Upper lobe of left lung (tissue), 6 donors: ENCODE measurements at regions not wholly inside any gene's neighbourhood (a gene's known extent, or its start where the extent isn't known, plus 50 kb on each side); places are given as distances from the start of the nearest gene placed in this dataset.

Experiments
- ATAC-seq, 2 donors: fragments of 200-7000 bp; cut with Tn5 transposase; one replicate each; pipeline ENCODE4 v1.9.1; 2022; ENCODE audit warnings: mild to moderate bottlenecking in 2 of 2, moderate library complexity in 2 of 2; ENCODE audit not compliant: low FRiP score in 2 of 2
- DNase-seq, 2 donors: peaks; one replicate each; pipeline ENCODE4 v3.0.0-alpha.2; 2019 to 2020
- H3K27ac ChIP-seq, 4 donors: fragments of 200-600 bp; sonication (generic); one replicate each; pipeline ENCODE4 v1.5.1; 2016 to 2019
- H3K27me3 ChIP-seq, 4 donors: fragments of 200-600 bp; sonication (generic); one replicate each; pipeline ENCODE4 v1.5.1; 2017 to 2019
- H3K36me3 ChIP-seq, 4 donors: fragments of 200-600 bp; sonication (generic); one replicate each; pipeline ENCODE4 v1.5.1; 2016 to 2019
- H3K4me1 ChIP-seq, 4 donors: fragments of 200-600 bp; sonication (generic); one replicate each; pipeline ENCODE4 v1.5.1; 2018 to 2019
- H3K4me3 ChIP-seq, 4 donors: fragments of 200-600 bp; sonication (generic); one replicate each; pipeline ENCODE4 v1.5.1; 2017 to 2019; ENCODE audit warnings: mild to moderate bottlenecking in 2 of 4, moderate library complexity in 1 of 4
- H3K9me3 ChIP-seq, 4 donors: fragments of 200-600 bp; sonication (generic); one replicate each; pipeline ENCODE4 v1.5.1; 2018 to 2019
- CTCF ChIP-seq, 6 experiments: fragments of 450-650 bp in 4 of 6; fragments of 200-600 bp in 2 of 6; sonication (generic) in 2 of 6; IDR thresholded peaks; one replicate each; pipeline ENCODE4 v1.5.1; 2016 to 2019; ENCODE audit warnings: antibody characterized with exemption in 6 of 6
- EP300 ChIP-seq, 4 donors: sonication (generic); formaldehyde crosslinking; IDR thresholded peaks; one replicate each; pipeline ENCODE4 v1.5.1; 2017; ENCODE audit warnings: antibody characterized with exemption in 4 of 4, control low read depth in 2 of 4
- POLR2A ChIP-seq, 4 donors: fragments of 450-650 bp; IDR thresholded peaks; one replicate each; pipeline ENCODE4 v1.5.1; 2016 to 2017; ENCODE audit warnings: antibody characterized with exemption in 4 of 4, mild to moderate bottlenecking in 2 of 4
- POLR2AphosphoS5 ChIP-seq, 2 donors: sonication (generic); formaldehyde crosslinking; IDR thresholded peaks; one replicate each; pipeline ENCODE4 v1.5.1; 2017; ENCODE audit warnings: antibody characterized with exemption in 2 of 2
- WGBS, 2 donors: methylation state at CpG; one replicate each; pipeline ENCODE4 v1.1.5; 2017 to 2018; 5-methylcytosine and 5-hydroxymethylcytosine counted together
- donor health status: DM: no; HTN: no; CAD: no; lungs with moderate emphysema.
- donor health status: DM: no; HTN: yes; CAD: no; lungs with severe emphysema.

DNA sequence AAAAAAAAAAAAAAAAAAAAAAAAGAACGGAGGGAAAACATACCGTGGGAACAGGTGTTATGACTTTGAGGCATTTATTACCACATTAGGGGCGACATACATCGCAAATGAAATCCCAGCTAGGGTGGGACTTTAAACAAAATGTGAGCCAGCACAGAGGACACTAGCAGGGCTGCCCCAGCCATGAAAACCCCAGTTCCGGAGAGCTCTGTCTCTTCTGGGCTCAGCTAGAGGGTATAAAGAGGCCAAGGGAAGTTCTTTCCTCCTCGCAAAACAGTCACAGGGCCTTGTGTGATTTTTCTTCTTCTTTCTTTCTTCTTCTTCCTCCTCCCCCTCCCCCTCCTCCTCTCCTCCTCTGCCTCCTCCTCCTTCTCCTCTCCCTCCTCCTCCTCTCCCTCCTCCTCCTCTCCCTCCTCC is 59.9 kb upstream of the ECHDC3 start:
- Histone ChIP-seq H3K36me3 (no peaks in the 10 kb centered on the region), H3K4me3 (no peak overlapping the region), H3K9me3 (no peaks in the 10 kb centered on the region), H3K27me3 (no peaks in the 10 kb centered on the region), H3K4me1 (peaks cover 18 to 28% (median 23%) of the 10 kb centered on the region in 4 donors), H3K27ac (no peak overlapping the region)
- DNase-seq (no peak), ATAC-seq (no peak)
- WGBS, 2 donors = 78 to 85% methylated on average over 6 of the region's 6 CpGs
- TF ChIP-seq CTCF (IDR thresholded peaks at IDR 0.05) (no peak), POLR2A (IDR thresholded peaks at IDR 0.05) (no peak), POLR2AphosphoS5 (IDR thresholded peaks at IDR 0.05) (no peak), EP300 (IDR thresholded peaks at IDR 0.05) (no peak)

- TF ChIP-seq CTCF (IDR thresholded peaks at IDR 0.05) (no peak), POLR2A (IDR thresholded peaks at IDR 0.05) (no peak), EP300 (IDR thresholded peaks at IDR 0.05) (no peak), POLR2AphosphoS5 (IDR thresholded peaks at IDR 0.05) (no peak)
- Histone ChIP-seq H3K27ac (no peak overlapping the region), H3K9me3 (no peaks in the 10 kb centered on the region), H3K4me3 (no peak overlapping the region), H3K27me3 (no peaks in the 10 kb centered on the region), H3K4me1 (peaks cover 15 to 20% (median 16%) of the 10 kb centered on the region in 4 donors), H3K36me3 (no peaks in the 10 kb centered on the region)
- 67 to 72% methylated on average over 5 to 6 of the region's 6 CpGs for WGBS, 2 donors
- DNase-seq = no peak
- no peak for ATAC-seq
Measured at GRCh38 chr10:11680496-11680895, 61.7 kb upstream of the ECHDC3 start.

- Histone ChIP-seq H3K27ac (no peak overlapping the region), H3K4me3 (no peak overlapping the region), H3K4me1 (peaks cover 9 to 14% (median 11%) of the 10 kb centered on the region in 4 donors), H3K9me3 (no peaks in the 10 kb centered on the region), H3K27me3 (no peaks in the 10 kb centered on the region), H3K36me3 (no peaks in the 10 kb centered on the region)
- DNase-seq (no peak), ATAC-seq (no peak)
- TF ChIP-seq CTCF (IDR thresholded peaks at IDR 0.05) = no peak
- TF ChIP-seq POLR2A (IDR thresholded peaks at IDR 0.05) = no peak
- TF ChIP-seq POLR2AphosphoS5 (IDR thresholded peaks at IDR 0.05) = no peak
- no peak for TF ChIP-seq EP300 (IDR thresholded peaks at IDR 0.05)
- 48 to 49% methylated on average over 3 of the region's 3 CpGs for WGBS, 2 donors
Measured at GRCh38 chr10:11679946-11680345, 62.2 kb upstream of the ECHDC3 start.

GRCh38 chr10:11678074-11678793 is 63.9 kb upstream of the ECHDC3 start:
- WGBS, 2 donors = 79 to 84% methylated on average over 17 of the region's 17 CpGs
- no peak for ATAC-seq
- Histone ChIP-seq H3K4me1 (peaks cover 0 to 6% (median 0%) of the 10 kb centered on the region in 4 donors), H3K4me3 (no peak overlapping the region), H3K9me3 (no peaks in the 10 kb centered on the region), H3K27ac (no peak overlapping the region), H3K27me3 (no peaks in the 10 kb centered on the region), H3K36me3 (no peaks in the 10 kb centered on the region)
- TF ChIP-seq POLR2A (IDR thresholded peaks at IDR 0.05) (no peak), CTCF (IDR thresholded peaks at IDR 0.05) (no peak), POLR2AphosphoS5 (IDR thresholded peaks at IDR 0.05) (no peak), EP300 (IDR thresholded peaks at IDR 0.05) (no peak)
- no peak for DNase-seq

DNA sequence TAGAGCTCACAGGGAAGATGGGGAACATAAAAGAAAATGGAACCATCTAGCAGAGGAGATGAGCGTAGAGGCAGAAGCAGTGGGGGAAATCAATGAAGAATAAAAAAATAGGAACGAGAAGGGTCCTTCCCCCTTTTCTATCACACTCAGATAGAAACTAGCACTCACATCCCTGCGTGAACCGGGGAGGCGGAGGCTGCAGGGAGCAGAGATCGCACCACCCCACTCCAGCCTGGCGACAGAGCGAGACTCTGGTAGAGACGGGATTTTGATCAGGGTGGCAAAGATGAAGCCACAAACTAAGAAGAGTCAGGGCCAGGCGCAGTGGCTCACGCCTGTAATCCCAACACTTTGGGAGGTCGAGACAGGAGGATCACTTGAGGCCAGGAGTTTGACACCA is 64.7 kb upstream of the ECHDC3 start:
- DNase-seq = no peak
- 84 to 86% methylated on average over 12 of the region's 12 CpGs for WGBS, 2 donors
- Histone ChIP-seq H3K4me3 (no peak overlapping the region), H3K27me3 (no peaks in the 10 kb centered on the region), H3K4me1 (peaks cover 0 to 6% (median 0%) of the 10 kb centered on the region in 4 donors), H3K27ac (no peak overlapping the region), H3K36me3 (no peaks in the 10 kb centered on the region), H3K9me3 (no peaks in the 10 kb centered on the region)
- ATAC-seq = no peak
- TF ChIP-seq POLR2A (IDR thresholded peaks at IDR 0.05) (no peak), CTCF (IDR thresholded peaks at IDR 0.05) (no peak), EP300 (IDR thresholded peaks at IDR 0.05) (no peak), POLR2AphosphoS5 (IDR thresholded peaks at IDR 0.05) (no peak)
